GM08714 (cell line): ENCODE measurements at regions not wholly inside any gene's neighbourhood (a gene's known extent, or its start where the extent isn't known, plus 50 kb on each side); places are given as distances from the start of the nearest gene placed in this dataset.

Experiments used
- H3K4me3 ChIP-seq: fragments of 200-500 bp; sonication (Bioruptor generic); 2 replicates; pipeline ENCODE4 v1.5.1; 2014; ENCODE audit warnings: mild to moderate bottlenecking, low read length, inconsistent platforms
- ZNF274 ChIP-seq: IDR thresholded peaks from 2 replicates; pipeline ENCODE4 v1.6.1; 2012; ENCODE audit warnings: mild to moderate bottlenecking, low read depth, low read length

DNA sequence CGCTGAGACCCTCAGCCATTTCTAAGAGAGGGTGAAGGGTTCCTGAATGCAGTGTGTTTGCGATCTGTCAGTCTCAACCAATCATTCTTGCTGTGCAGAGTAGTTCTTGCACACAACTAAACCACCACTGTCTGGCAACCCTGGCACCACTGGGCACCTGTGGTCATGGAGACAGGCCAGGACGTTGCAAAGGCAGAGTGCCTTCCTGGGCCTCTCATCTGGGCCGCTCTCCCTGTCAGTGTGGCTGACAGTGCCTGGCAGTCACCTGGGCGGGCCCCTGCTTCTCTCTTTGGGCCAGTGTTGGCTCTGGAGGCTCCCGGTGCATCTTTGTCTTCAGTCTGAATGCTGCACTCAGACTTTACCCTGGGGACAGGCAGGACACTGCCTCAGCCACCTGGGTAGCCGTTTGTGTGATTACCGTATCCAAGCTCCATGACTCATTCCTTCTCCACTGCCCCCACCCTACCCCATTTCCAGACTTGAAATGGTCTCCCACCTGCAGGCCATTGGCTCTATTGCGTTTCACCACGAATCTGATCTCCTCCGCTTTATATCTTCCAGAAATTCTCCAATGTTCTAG is 104.6 kb upstream of the KLF13 start:
- no peak for TF ChIP-seq ZNF274

GRCh38 chr15:31222773-31223341 is 103.8 kb upstream of the KLF13 start:
- H3K4me3 ChIP-seq = no peak overlapping the region
- no peak for TF ChIP-seq ZNF274

More for the DNA sequence above, 104.6 kb upstream of the KLF13 start:
- no peak overlapping the region for H3K4me3 ChIP-seq

GRCh38 chr15:31223478-31224350 is 102.9 kb upstream of the KLF13 start:
- TF ChIP-seq ZNF274 = no peak
- peak overlapping the region; percentile 3; the same call in 1 of the 2 replicates for H3K4me3 ChIP-seq

- peak overlapping the region; percentile 3; the same call in 1 of the 2 replicates for H3K4me3 ChIP-seq
Observed at GRCh38 chr15:31224661-31225060, 102.0 kb upstream of the KLF13 start.

DNA sequence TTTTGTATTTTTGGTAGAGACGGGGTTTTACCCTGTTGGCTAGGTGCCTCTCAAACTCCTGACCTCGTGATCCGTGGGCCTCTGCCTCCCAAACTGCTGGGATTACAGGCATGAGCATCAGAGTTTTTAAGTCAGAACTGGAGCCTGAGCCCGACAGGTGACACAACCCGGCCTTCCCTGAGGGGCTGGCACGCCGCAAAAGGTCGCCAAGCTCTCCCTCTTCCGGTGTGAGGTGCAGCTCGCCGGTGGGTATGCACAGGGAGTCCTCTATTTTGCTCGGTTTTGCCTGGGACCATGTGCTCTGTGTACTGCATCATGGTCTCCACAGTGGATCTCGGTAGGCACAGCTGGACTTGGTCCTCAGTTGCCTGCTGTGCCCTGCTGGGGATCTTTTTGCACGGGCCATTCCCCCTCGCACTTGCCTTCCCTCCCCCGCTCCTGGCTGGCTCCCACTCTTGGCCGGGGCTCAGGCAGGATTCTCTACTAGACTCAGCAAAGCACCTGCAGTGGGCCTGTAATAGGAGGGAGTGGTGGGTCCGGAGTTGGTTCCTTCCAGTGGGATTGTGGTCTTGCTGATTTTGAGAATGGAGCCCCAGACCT is 101.2 kb upstream of the KLF13 start:
- H3K4me3 ChIP-seq = no peak overlapping the region; the same call in 1 of the 2 replicates
- no peak for TF ChIP-seq ZNF274

- no peak for TF ChIP-seq ZNF274
- no peak overlapping the region for H3K4me3 ChIP-seq
Observed at GRCh38 chr15:31226021-31226420, 100.6 kb upstream of the KLF13 start.

DNA sequence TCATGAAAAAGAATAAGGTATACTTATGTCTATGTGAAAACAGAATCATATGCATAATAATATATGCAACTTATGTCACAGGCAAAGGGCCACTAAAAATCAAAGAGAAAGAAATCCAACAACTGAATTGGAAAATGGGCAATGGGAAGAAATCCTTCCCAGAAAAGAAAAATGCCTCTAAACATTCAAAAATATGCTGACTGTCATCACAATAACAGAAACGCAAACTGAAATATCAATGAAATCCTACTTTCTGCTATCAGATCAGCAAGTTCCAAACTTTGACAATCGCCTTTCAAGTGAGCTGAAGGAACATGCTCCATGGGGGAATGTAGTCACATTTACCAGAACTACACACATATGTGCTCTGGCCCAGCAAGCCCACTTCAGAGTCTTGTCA is 99.4 kb upstream of the KLF13 start:
- no peak for TF ChIP-seq ZNF274
- peak overlapping the region; percentile 56; the same call in 1 of the 2 replicates for H3K4me3 ChIP-seq

DNA sequence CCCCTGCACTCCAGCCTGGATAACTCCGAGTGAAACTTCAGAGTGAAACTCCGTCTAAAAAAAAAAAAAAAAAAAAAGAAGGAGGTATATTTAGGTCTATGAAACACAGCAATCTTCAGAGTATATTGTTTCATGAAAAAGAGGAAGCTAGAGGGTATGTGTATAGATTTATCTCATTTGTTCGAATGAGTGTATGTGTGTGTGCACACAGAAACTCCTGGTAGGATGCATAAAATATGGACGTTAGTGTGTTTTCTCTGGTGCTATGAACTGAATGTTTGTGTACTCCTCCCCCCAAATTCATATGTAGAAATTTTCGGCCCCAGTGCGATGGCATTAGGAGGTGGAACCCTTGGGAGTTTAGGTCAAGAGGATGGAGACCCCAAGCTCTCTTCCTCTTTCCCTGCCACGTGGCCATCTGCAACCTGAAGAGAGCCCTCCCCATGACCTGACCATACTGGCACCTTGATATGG is 98.6 kb upstream of the KLF13 start:
- no peak for TF ChIP-seq ZNF274
- H3K4me3 ChIP-seq = peak overlapping the region; percentile 56; the same call in 1 of the 2 replicates

DNA sequence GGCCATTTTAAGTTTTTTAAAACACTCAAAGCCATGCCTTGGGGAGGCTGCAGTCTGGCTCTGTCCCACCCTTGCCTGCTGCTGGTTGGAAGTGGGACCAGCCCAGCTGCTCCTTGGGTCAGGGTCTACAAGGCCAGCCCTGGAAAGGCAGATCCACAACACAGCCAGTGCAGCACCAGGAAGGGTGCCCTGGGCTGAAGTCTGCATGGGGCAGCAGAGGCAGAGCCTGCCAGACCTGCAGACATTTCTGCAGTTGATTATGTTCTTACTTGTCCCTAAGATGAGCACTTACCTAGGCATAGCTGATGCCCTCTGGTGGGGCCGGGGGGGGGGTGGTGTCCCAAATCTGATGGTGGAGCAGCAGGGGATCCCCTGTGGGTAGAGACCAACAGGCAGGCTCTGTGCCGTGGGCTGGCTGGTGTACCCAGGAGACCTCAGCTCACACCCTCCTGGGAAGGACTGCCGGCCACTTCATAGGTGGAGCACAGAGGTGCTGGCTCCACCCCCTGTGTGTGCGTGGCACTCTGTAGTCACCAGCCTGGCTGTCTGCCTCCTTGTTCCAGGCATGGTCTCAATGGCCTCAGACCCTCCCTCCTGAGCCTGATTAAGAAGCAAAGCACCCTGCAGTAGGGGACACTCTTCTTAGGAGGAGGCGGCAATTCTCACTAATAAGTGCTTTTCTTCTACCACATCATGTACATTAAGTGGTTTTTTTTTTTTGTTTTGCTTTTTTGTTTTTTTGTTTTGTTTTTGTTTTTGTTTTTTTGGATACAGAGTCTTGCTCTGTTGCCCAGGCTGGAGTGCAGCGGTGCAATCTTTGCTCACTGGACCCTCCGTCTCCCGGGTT is 97.4 kb upstream of the KLF13 start:
- H3K4me3 ChIP-seq = peak overlapping the region; percentile 56; the same call in 1 of the 2 replicates
- no peak for TF ChIP-seq ZNF274

GRCh38 chr15:31230630-31231485 is 95.8 kb upstream of the KLF13 start:
- peak overlapping the region; percentile 41; the same call in 1 of the 2 replicates for H3K4me3 ChIP-seq
- no peak for TF ChIP-seq ZNF274

DNA sequence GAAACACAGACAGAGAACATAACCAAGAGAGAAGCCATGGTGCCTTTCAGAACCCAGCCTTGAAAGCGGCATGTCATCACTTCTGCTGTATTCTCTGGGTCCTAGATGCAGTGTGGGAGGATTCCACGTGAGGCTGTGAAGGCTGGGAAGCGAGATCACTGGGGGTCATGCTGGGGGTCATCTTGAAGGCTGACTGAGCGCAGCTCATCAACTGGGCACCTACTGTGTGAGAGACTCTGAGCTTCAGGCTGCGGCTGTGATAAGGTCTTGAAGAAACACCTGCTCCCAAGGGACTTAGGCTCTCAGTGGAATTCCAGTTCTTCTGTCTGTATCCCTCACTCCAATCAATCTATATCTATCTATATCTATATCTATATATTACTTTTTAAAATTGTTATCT is 91.8 kb upstream of the KLF13 start:
- no peak for TF ChIP-seq ZNF274
- no peak overlapping the region for H3K4me3 ChIP-seq

DNA sequence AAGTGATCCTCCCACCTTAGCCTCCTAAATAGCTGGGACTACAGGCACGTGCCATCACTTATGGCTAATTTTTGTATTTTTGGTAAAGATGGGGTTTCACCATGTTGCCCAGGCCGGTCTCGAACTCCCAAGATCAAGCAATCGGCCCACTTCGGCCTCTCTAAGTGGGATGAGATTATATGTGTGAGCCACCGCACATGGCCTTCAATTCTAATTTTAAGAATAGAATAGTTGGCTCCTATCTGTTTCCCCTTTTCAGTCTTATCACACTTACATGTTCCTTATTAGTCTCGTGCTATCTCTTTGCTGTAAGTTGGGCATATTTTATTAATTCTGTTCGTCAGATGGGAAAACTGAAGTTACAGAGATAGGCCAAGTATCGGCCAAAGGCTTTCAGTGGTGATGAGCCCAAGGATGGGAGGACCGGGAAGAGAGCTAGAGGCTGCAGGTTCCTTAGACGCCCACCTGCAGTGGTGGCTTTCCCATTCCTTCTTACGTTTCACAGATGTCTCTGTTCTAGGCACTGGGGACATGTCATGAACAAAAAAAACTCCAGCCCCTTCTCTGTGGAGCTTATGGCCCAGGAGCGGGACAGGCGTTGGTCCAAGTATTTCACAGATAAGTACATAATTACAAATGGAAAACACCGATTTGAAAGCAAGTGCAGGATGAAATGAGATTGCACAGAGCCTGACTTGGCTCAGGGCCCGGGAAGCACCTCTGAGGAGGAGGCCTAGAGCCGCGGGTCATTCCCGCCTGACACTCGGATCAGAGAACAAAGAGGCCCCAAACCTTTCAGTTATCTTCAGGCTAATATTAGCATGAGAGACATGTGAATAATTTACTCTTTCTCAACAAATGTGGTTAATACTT is 91.1 kb upstream of the KLF13 start:
- no peak overlapping the region for H3K4me3 ChIP-seq
- TF ChIP-seq ZNF274 = no peak
